Stimulated activated CD8-positive, alpha-beta memory T cell treated with anti-CD3 and anti-CD28 coated beads, Interleukin-4, amount 100 ng/mL, for 1 hour (primary cell): ENCODE measurements at regions not wholly inside any gene's neighbourhood (a gene's known extent, or its start where the extent isn't known, plus 50 kb on each side); places are given as distances from the start of the nearest gene placed in this dataset.

Source experiments
- DNase-seq, 2 donors: peaks; one replicate each; pipeline ENCODE4 v3.0.0-alpha.2; 2020; ENCODE audit warnings: low read depth in 2 of 2, low spot score in 1 of 2

- DNase-seq: no peak
These were observed 382.7 kb downstream of the SFMBT2 start for GRCh38 chr10:7027913-7028808.

- no peak for DNase-seq
These were observed 383.5 kb downstream of the SFMBT2 start for GRCh38 chr10:7027237-7027912.

- no peak for DNase-seq
These were observed 384.0 kb downstream of the SFMBT2 start for GRCh38 chr10:7026818-7027217.

- DNase-seq: no peak
These were observed 385.5 kb downstream of the SFMBT2 start for GRCh38 chr10:7025296-7025695.

GRCh38 chr10:7015457-7015856 is 395.4 kb downstream of the SFMBT2 start:
- no peak for DNase-seq

GRCh38 chr10:7014721-7015120 is 396.1 kb downstream of the SFMBT2 start:
- no peak for DNase-seq

GRCh38 chr10:7011994-7012393 is 398.8 kb downstream of the SFMBT2 start:
- DNase-seq: no peak

- no peak for DNase-seq
These were observed 402.2 kb downstream of the SFMBT2 start for GRCh38 chr10:7008645-7009044.

- no peak for DNase-seq
These were observed 403.1 kb downstream of the SFMBT2 start for GRCh38 chr10:7007600-7008190.

GRCh38 chr10:7006566-7006965 is 404.3 kb downstream of the SFMBT2 start:
- no peak for DNase-seq

GRCh38 chr10:7003831-7004395 is 406.9 kb downstream of the SFMBT2 start:
- no peak for DNase-seq

- no peak for DNase-seq
These were observed 410.8 kb downstream of the SFMBT2 start for GRCh38 chr10:7000061-7000460.

- DNase-seq: no peak
These were observed 411.5 kb downstream of the SFMBT2 start for GRCh38 chr10:6999232-6999925.

- no peak for DNase-seq
These were observed 413.3 kb downstream of the SFMBT2 start for GRCh38 chr10:6997509-6997908.

GRCh38 chr10:6996431-6996830 is 414.4 kb downstream of the SFMBT2 start:
- no peak for DNase-seq

GRCh38 chr10:6995831-6996230 is 415.0 kb downstream of the SFMBT2 start:
- DNase-seq: no peak

- no peak for DNase-seq
These were observed 415.3 kb upstream of the PRKCQ start for GRCh38 chr10:6995341-6995740.

GRCh38 chr10:6990891-6991290 is 410.8 kb upstream of the PRKCQ start:
- DNase-seq: no peak

GRCh38 chr10:6988654-6989053 is 408.6 kb upstream of the PRKCQ start:
- DNase-seq: no peak

GRCh38 chr10:6987536-6987945 is 407.5 kb upstream of the PRKCQ start:
- DNase-seq: no peak

GRCh38 chr10:6986927-6987326 is 406.9 kb upstream of the PRKCQ start:
- no peak for DNase-seq
